Mononuclear cell (primary cell): ENCODE measurements at regions not wholly inside any gene's neighbourhood (a gene's known extent, or its start where the extent isn't known, plus 50 kb on each side); places are given as distances from the start of the nearest gene placed in this dataset.

Experiments
- H3K27me3 ChIP-seq: 2 replicates; pipeline ENCODE4 v1.6.0; 2011; ENCODE audit warnings: low read length, control low read depth; ENCODE audit not compliant: insufficient read depth
- H3K4me1 ChIP-seq: 2 replicates; pipeline ENCODE4 v1.5.1; 2011; ENCODE audit warnings: mild to moderate bottlenecking, low read length, control low read depth; ENCODE audit not compliant: insufficient read depth
- H3K4me3 ChIP-seq: 2 replicates; pipeline ENCODE4 v1.5.1; 2011; ENCODE audit warnings: mild to moderate bottlenecking, low read length, moderate library complexity
- H3K9me3 ChIP-seq: 2 replicates; pipeline ENCODE4 v1.5.1; 2011; ENCODE audit warnings: low read depth, mild to moderate bottlenecking, control low read depth, low read length

- no peaks in the 10 kb centered on the region for H3K27me3 ChIP-seq
- no peaks in the 10 kb centered on the region for H3K4me1 ChIP-seq
- no peak overlapping the region for H3K4me3 ChIP-seq
- H3K9me3 ChIP-seq: no peaks in the 10 kb centered on the region
These were observed 660.0 kb upstream of the FZD8 start for GRCh38 chr10:36302086-36302485.

GRCh38 chr10:36301539-36301938, 659.4 kb upstream of the FZD8 start:
- H3K4me1 ChIP-seq: no peaks in the 10 kb centered on the region
- H3K9me3 ChIP-seq: no peaks in the 10 kb centered on the region
- H3K4me3 ChIP-seq: no peak overlapping the region
- no peaks in the 10 kb centered on the region for H3K27me3 ChIP-seq

GRCh38 chr10:36301139-36301538, 659.0 kb upstream of the FZD8 start:
- Histone ChIP-seq H3K4me1 (no peaks in the 10 kb centered on the region), H3K4me3 (no peak overlapping the region), H3K9me3 (no peaks in the 10 kb centered on the region), H3K27me3 (no peaks in the 10 kb centered on the region)

GRCh38 chr10:36283827-36284226, 641.7 kb upstream of the FZD8 start:
- no peak overlapping the region for H3K4me3 ChIP-seq
- no peaks in the 10 kb centered on the region for H3K4me1 ChIP-seq
- no peaks in the 10 kb centered on the region for H3K27me3 ChIP-seq
- H3K9me3 ChIP-seq: peaks cover 26% of the 10 kb centered on the region

- Histone ChIP-seq H3K27me3 (no peaks in the 10 kb centered on the region), H3K9me3 (peaks cover 13% of the 10 kb centered on the region), H3K4me1 (no peaks in the 10 kb centered on the region), H3K4me3 (no peak overlapping the region)
These were observed 639.8 kb upstream of the FZD8 start for GRCh38 chr10:36281831-36282331.

GRCh38 chr10:36280890-36281499, 638.9 kb upstream of the FZD8 start:
- H3K9me3 ChIP-seq: peaks cover 5% of the 10 kb centered on the region
- H3K27me3 ChIP-seq: no peaks in the 10 kb centered on the region
- H3K4me3 ChIP-seq: no peak overlapping the region
- no peaks in the 10 kb centered on the region for H3K4me1 ChIP-seq

GRCh38 chr10:36280321-36280741, 638.2 kb upstream of the FZD8 start:
- Histone ChIP-seq H3K4me1 (no peaks in the 10 kb centered on the region), H3K4me3 (no peak overlapping the region), H3K27me3 (no peaks in the 10 kb centered on the region), H3K9me3 (no peaks in the 10 kb centered on the region)

- Histone ChIP-seq H3K9me3 (no peaks in the 10 kb centered on the region), H3K4me3 (no peak overlapping the region), H3K4me1 (no peaks in the 10 kb centered on the region), H3K27me3 (no peaks in the 10 kb centered on the region)
These were observed 636.1 kb upstream of the FZD8 start for GRCh38 chr10:36278176-36278575.

- Histone ChIP-seq H3K9me3 (no peaks in the 10 kb centered on the region), H3K27me3 (no peaks in the 10 kb centered on the region), H3K4me3 (no peak overlapping the region), H3K4me1 (no peaks in the 10 kb centered on the region)
These were observed 635.4 kb upstream of the FZD8 start for GRCh38 chr10:36277459-36277858.

GRCh38 chr10:36271627-36272340, 629.7 kb upstream of the FZD8 start:
- H3K27me3 ChIP-seq: no peaks in the 10 kb centered on the region
- H3K4me3 ChIP-seq: no peak overlapping the region
- H3K4me1 ChIP-seq: no peaks in the 10 kb centered on the region
- H3K9me3 ChIP-seq: no peaks in the 10 kb centered on the region

- no peaks in the 10 kb centered on the region for H3K9me3 ChIP-seq
- H3K4me1 ChIP-seq: no peaks in the 10 kb centered on the region
- H3K27me3 ChIP-seq: no peaks in the 10 kb centered on the region
- peak overlapping the region; percentile 3 for H3K4me3 ChIP-seq
These were observed 627.1 kb upstream of the FZD8 start for GRCh38 chr10:36269222-36269621.

- no peaks in the 10 kb centered on the region for H3K27me3 ChIP-seq
- no peaks in the 10 kb centered on the region for H3K9me3 ChIP-seq
- H3K4me3 ChIP-seq: no peak overlapping the region
- no peaks in the 10 kb centered on the region for H3K4me1 ChIP-seq
These were observed 624.8 kb upstream of the FZD8 start for GRCh38 chr10:36266923-36267322.

GRCh38 chr10:36265741-36266140, 623.6 kb upstream of the FZD8 start:
- H3K27me3 ChIP-seq: no peaks in the 10 kb centered on the region
- no peaks in the 10 kb centered on the region for H3K4me1 ChIP-seq
- no peaks in the 10 kb centered on the region for H3K9me3 ChIP-seq
- H3K4me3 ChIP-seq: no peak overlapping the region

- Histone ChIP-seq H3K4me1 (no peaks in the 10 kb centered on the region), H3K9me3 (no peaks in the 10 kb centered on the region), H3K27me3 (no peaks in the 10 kb centered on the region), H3K4me3 (no peak overlapping the region)
These were observed 621.8 kb upstream of the FZD8 start for GRCh38 chr10:36263871-36264270.

GRCh38 chr10:36256948-36257356, 614.9 kb upstream of the FZD8 start:
- no peaks in the 10 kb centered on the region for H3K4me1 ChIP-seq
- no peak overlapping the region for H3K4me3 ChIP-seq
- no peaks in the 10 kb centered on the region for H3K27me3 ChIP-seq
- no peaks in the 10 kb centered on the region for H3K9me3 ChIP-seq

GRCh38 chr10:36256166-36256565, 614.1 kb upstream of the FZD8 start:
- no peaks in the 10 kb centered on the region for H3K4me1 ChIP-seq
- H3K9me3 ChIP-seq: no peaks in the 10 kb centered on the region
- H3K4me3 ChIP-seq: no peak overlapping the region
- H3K27me3 ChIP-seq: no peaks in the 10 kb centered on the region
